ENCODE measurements at regions not wholly inside any gene's neighbourhood (a gene's known extent, or its start where the extent isn't known, plus 50 kb on each side); places are given as distances from the start of the nearest gene placed in this dataset.

DNA sequence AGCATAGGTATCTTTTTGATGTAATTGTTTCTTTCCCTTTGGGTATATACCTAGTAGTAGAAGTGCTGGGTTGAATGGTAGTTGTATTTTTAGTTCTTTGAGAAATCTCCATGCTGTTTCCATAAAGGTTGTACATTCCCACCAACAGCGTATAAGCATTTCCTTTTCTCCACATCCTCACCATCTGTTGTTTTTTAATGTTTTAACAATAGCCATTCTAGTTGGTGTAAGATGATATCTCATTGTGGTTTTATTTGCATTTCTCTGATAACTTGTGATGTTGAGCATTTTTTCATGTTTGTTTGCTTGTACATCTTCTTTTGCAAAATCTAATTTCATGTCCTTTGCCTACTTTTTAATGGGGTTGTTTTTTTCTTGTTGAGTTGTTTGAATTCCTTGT lies 80.0 kb upstream of the TMC3 start:
- Histone ChIP-seq H3K9ac (ENCODE audit: low read length) (no peak overlapping the region), H3K4me3 (ENCODE audit: low read length) (peak overlapping the region; percentile 45), H3K27me3 (replicated peaks; ENCODE audit: insufficient read depth, low read length) (no peaks in the 10 kb centered on the region), H3K4me1 (ENCODE audit: low read length) (peaks cover 26% of the 10 kb centered on the region), H4K20me1 (ENCODE audit: insufficient read depth, low read length) (no peaks in the 10 kb centered on the region), H3K27ac (ENCODE audit: low read length) (peak overlapping the region; percentile 35; the same call in 1 of the 2 replicates), H3K79me2 (ENCODE audit: low read length) (no peaks in the 10 kb centered on the region), H2AFZ (ENCODE audit: low read length) (0 out of 2 replicates have a peak overlapping the region, but pooled peaks have one; percentile 30), H3K9me2 (replicated peaks; ENCODE audit: insufficient read depth, low read length) (no peaks in the 10 kb centered on the region), H3K36me3 (replicated peaks; ENCODE audit: insufficient read depth, low read length) (no peaks in the 10 kb centered on the region), H3K9me3 (replicated peaks; ENCODE audit: insufficient read depth, low read length) (no peaks in the 10 kb centered on the region), H3F3A (ENCODE audit: insufficient read depth, low read length) (peaks cover 13% of the 10 kb centered on the region; the same call in 1 of the 2 replicates), H3K4me2 (ENCODE audit: low read depth, low read length) (peak overlapping the region; percentile 76; the same call in 1 of the 2 replicates)
- TF ChIP-seq EZH2 (optimal IDR thresholded peaks at IDR 0.05; ENCODE audit: low read depth, low read length) (no peak), EZH2phosphoT487 (IDR thresholded peaks at IDR 0.05; ENCODE audit: low read length) (no peak)
- TF ChIP-seq, protein P1, sequence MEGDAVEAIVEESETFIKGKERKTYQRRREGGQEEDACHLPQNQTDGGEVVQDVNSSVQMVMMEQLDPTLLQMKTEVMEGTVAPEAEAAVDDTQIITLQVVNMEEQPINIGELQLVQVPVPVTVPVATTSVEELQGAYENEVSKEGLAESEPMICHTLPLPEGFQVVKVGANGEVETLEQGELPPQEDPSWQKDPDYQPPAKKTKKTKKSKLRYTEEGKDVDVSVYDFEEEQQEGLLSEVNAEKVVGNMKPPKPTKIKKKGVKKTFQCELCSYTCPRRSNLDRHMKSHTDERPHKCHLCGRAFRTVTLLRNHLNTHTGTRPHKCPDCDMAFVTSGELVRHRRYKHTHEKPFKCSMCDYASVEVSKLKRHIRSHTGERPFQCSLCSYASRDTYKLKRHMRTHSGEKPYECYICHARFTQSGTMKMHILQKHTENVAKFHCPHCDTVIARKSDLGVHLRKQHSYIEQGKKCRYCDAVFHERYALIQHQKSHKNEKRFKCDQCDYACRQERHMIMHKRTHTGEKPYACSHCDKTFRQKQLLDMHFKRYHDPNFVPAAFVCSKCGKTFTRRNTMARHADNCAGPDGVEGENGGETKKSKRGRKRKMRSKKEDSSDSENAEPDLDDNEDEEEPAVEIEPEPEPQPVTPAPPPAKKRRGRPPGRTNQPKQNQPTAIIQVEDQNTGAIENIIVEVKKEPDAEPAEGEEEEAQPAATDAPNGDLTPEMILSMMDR (IDR thresholded peaks at IDR 0.05; ENCODE audit: low read length) = no peak
- peak; percentile 26 for DNase-seq

DNA sequence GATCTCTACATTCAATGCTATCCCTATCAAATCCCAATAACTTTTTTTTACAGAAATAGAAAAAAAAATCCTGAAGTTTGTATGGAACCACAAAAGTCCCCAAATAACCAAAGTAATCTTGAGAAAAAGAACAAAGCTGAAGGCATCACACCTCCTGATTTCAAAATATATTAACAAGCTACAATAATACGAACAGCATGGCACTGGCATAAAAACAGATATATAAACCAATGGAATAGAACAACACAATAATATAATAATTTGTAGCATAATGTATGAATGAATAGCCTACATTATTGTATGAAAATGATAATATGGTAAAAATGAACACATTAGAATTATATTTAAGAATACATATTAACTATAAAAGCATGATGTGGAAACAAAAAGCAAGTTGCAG lies 76.7 kb upstream of the TMC3 start:
- H3K4me2 ChIP-seq (ENCODE audit: low read depth, low read length) = no peak overlapping the region
- no peak overlapping the region for H2AFZ ChIP-seq (ENCODE audit: low read length)
- no peak overlapping the region for H3K27ac ChIP-seq (ENCODE audit: low read length)
- no peaks in the 10 kb centered on the region for H3K27me3 ChIP-seq (replicated peaks; ENCODE audit: insufficient read depth, low read length)
- no peak overlapping the region for H3K9ac ChIP-seq (ENCODE audit: low read length)
- H3K79me2 ChIP-seq (ENCODE audit: low read length) = no peaks in the 10 kb centered on the region
- no peak overlapping the region for H3K4me3 ChIP-seq (ENCODE audit: low read length)
- peaks cover 6% of the 10 kb centered on the region; the same call in 1 of the 2 replicates for H3F3A ChIP-seq (ENCODE audit: insufficient read depth, low read length)
- H4K20me1 ChIP-seq (ENCODE audit: insufficient read depth, low read length) = no peaks in the 10 kb centered on the region
- DNase-seq = no peak
- TF ChIP-seq EZH2 (optimal IDR thresholded peaks at IDR 0.05; ENCODE audit: low read depth, low read length) = no peak
- TF ChIP-seq, protein P1 (IDR thresholded peaks at IDR 0.05; ENCODE audit: low read length) = no peak
- no peak for TF ChIP-seq EZH2phosphoT487 (IDR thresholded peaks at IDR 0.05; ENCODE audit: low read length)
- H3K9me3 ChIP-seq (replicated peaks; ENCODE audit: insufficient read depth, low read length) = no peaks in the 10 kb centered on the region
- H3K4me1 ChIP-seq (ENCODE audit: low read length) = peaks cover 16% of the 10 kb centered on the region
- no peaks in the 10 kb centered on the region for H3K9me2 ChIP-seq (replicated peaks; ENCODE audit: insufficient read depth, low read length)
- H3K36me3 ChIP-seq (replicated peaks; ENCODE audit: insufficient read depth, low read length) = no peaks in the 10 kb centered on the region

DNA sequence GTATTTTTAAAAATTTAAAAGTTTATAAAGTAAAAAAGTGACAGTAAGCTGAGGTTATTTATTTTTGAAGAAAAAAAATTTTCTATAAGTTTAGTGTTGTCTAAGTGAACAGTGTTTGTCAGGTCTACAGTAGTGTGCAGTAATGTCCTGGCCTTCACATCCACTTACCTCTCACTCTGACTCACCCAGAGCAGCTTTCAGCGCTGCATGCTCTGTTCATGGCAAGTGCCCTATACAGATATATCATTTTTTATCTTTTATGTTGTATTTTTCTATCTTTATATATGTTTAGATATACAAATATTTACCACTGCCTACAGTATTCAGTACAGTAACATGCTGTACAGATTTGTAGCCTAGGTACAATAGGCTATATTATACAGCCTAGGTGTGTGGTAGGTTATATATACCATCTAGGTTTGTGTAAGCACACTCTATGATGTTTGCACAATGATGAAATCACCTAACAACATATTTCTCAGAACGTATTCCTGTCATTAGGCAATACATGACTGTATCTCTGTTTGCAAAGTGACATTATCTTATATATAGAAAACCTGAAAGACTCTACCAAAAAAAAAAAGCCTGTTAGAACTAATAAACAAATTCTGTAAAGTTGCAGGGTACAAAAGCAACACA lies 75.9 kb upstream of the TMC3 start:
- no peak overlapping the region for H3K9ac ChIP-seq (ENCODE audit: low read length)
- H2AFZ ChIP-seq (ENCODE audit: low read length) = no peak overlapping the region
- no peak for TF ChIP-seq EZH2phosphoT487 (IDR thresholded peaks at IDR 0.05; ENCODE audit: low read length)
- TF ChIP-seq, protein P1 (IDR thresholded peaks at IDR 0.05; ENCODE audit: low read length) = no peak
- TF ChIP-seq EZH2 (optimal IDR thresholded peaks at IDR 0.05; ENCODE audit: low read depth, low read length) = no peak

More for the DNA sequence above, 75.9 kb upstream of the TMC3 start:
- no peak overlapping the region for H3K4me2 ChIP-seq (ENCODE audit: low read depth, low read length)
- no peak overlapping the region for H3K4me3 ChIP-seq (ENCODE audit: low read length)
- no peaks in the 10 kb centered on the region for H3K9me2 ChIP-seq (replicated peaks; ENCODE audit: insufficient read depth, low read length)
- H3K36me3 ChIP-seq (replicated peaks; ENCODE audit: insufficient read depth, low read length) = no peaks in the 10 kb centered on the region
- H3K79me2 ChIP-seq (ENCODE audit: low read length) = no peaks in the 10 kb centered on the region
- peaks cover 6% of the 10 kb centered on the region; the same call in 1 of the 2 replicates for H3F3A ChIP-seq (ENCODE audit: insufficient read depth, low read length)
- peaks cover 16% of the 10 kb centered on the region for H3K4me1 ChIP-seq (ENCODE audit: low read length)
- DNase-seq = no peak
- H3K9me3 ChIP-seq (replicated peaks; ENCODE audit: insufficient read depth, low read length) = no peaks in the 10 kb centered on the region
- no peaks in the 10 kb centered on the region for H4K20me1 ChIP-seq (ENCODE audit: insufficient read depth, low read length)
- H3K27me3 ChIP-seq (replicated peaks; ENCODE audit: insufficient read depth, low read length) = no peaks in the 10 kb centered on the region
- H3K27ac ChIP-seq (ENCODE audit: low read length) = no peak overlapping the region

All from MM.1S (cell line).